SK-N-SH treated with all-trans-retinoic acid at 6 μM for 48 hours (cell line): ENCODE measurements at regions not wholly inside any gene's neighbourhood (a gene's known extent, or its start where the extent isn't known, plus 50 kb on each side); places are given as distances from the start of the nearest gene placed in this dataset.

Experiments
- ATAC-seq: fragments of 200-7000 bp; cut with Tn5 transposase; 3 replicates; pipeline ENCODE4 v1.9.1; 2020; ENCODE audit warnings: mild to moderate bottlenecking, moderate library complexity
- ARNTL ChIP-seq: fragments of 450-650 bp; formaldehyde crosslinking; IDR thresholded peaks from 2 replicates; pipeline ENCODE4 v1.5.0; 2020; ENCODE audit warnings: low read depth, mild to moderate bottlenecking, moderate library complexity, borderline replicate concordance
- CSDC2 ChIP-seq: fragments of 250-450 bp; sonication (Bioruptor Pico); IDR thresholded peaks from 2 replicates; pipeline ENCODE4 v1.5.0; 2020; ENCODE audit warnings: mild to moderate bottlenecking, moderate library complexity
- CSRNP3 ChIP-seq: fragments of 250-450 bp; sonication (Bioruptor Pico); IDR thresholded peaks from 2 replicates; pipeline ENCODE4 v1.5.1; 2021; ENCODE audit warnings: mild to moderate bottlenecking, moderate library complexity
- ESRRG ChIP-seq: fragments of 250-450 bp; sonication (Bioruptor Pico); IDR thresholded peaks from 2 replicates; pipeline ENCODE4 v1.6.1; 2021; ENCODE audit warnings: mild to moderate bottlenecking
- GLIS3 ChIP-seq: fragments of 250-450 bp; sonication (Bioruptor Pico); IDR thresholded peaks from 2 replicates; pipeline ENCODE4 v1.5.0; 2020; ENCODE audit warnings: mild to moderate bottlenecking, moderate library complexity
- ISL1 ChIP-seq: fragments of 250-450 bp; sonication (Bioruptor Pico); IDR thresholded peaks from 2 replicates; pipeline ENCODE4 v2.1.2; 2022; ENCODE audit warnings: mild to moderate bottlenecking, moderate library complexity
- OSR1 ChIP-seq: fragments of 250-450 bp; sonication (Bioruptor Pico); IDR thresholded peaks from 2 replicates; pipeline ENCODE4 v1.8.0; 2022; ENCODE audit warnings: moderate library complexity, mild to moderate bottlenecking, inconsistent platforms
- PPARA ChIP-seq: fragments of 250-450 bp; sonication (Bioruptor Pico); IDR thresholded peaks from 2 replicates; pipeline ENCODE4 v1.5.0; 2020; ENCODE audit warnings: mild to moderate bottlenecking, borderline replicate concordance
- RARB ChIP-seq: fragments of 250-450 bp; sonication (Bioruptor Pico); IDR thresholded peaks from 2 replicates; pipeline ENCODE4 v1.8.0; 2021; ENCODE audit warnings: mild to moderate bottlenecking, moderate library complexity
- SNAI2 ChIP-seq: fragments of 250-450 bp; sonication (Bioruptor Pico); IDR thresholded peaks from 2 replicates; pipeline ENCODE4 v1.5.0; 2020; ENCODE audit warnings: mild to moderate bottlenecking, moderate library complexity
- TOX ChIP-seq: fragments of 250-450 bp; sonication (Bioruptor Pico); IDR thresholded peaks from 2 replicates; pipeline ENCODE4 v1.8.0; 2021; ENCODE audit warnings: mild to moderate bottlenecking, moderate library complexity, borderline replicate concordance
- ZC3H10 ChIP-seq: fragments of 250-450 bp; sonication (Bioruptor Pico); IDR thresholded peaks from 2 replicates; pipeline ENCODE4 v1.5.1; 2021; ENCODE audit warnings: mild to moderate bottlenecking, moderate library complexity
- ZFP3 ChIP-seq: fragments of 250-450 bp; sonication (Bioruptor Pico); IDR thresholded peaks from 2 replicates; pipeline ENCODE4 v1.5.0; 2020; ENCODE audit warnings: mild to moderate bottlenecking, moderate library complexity
- ZFP30 ChIP-seq: fragments of 450-650 bp; formaldehyde crosslinking; IDR thresholded peaks from 2 replicates; pipeline ENCODE4 v1.5.0; 2022; ENCODE audit warnings: mild to moderate bottlenecking, moderate library complexity
- ZNF70 ChIP-seq: fragments of 450-650 bp; formaldehyde crosslinking; IDR thresholded peaks from 2 replicates; pipeline ENCODE4 v1.5.0; 2020; ENCODE audit warnings: mild to moderate bottlenecking, moderate library complexity
- ZNF8 ChIP-seq: fragments of 450-650 bp; formaldehyde crosslinking; IDR thresholded peaks from 2 replicates; pipeline ENCODE4 v1.5.0; 2020; ENCODE audit warnings: mild to moderate bottlenecking, moderate library complexity
- TF ChIP-seq, protein P1 (sequence below): fragments of 250-450 bp; sonication (Bioruptor Pico); IDR thresholded peaks from 2 replicates; pipeline ENCODE4 v1.5.1; 2020; ENCODE audit warnings: low read depth, mild to moderate bottlenecking, moderate library complexity
- TF ChIP-seq, protein P2 (sequence below): fragments of 250-450 bp; sonication (Bioruptor Pico); IDR thresholded peaks from 2 replicates; pipeline ENCODE4 v1.8.0; 2020; ENCODE audit warnings: mild to moderate bottlenecking, moderate library complexity, borderline replicate concordance
- TF ChIP-seq, protein P3 (sequence below): fragments of 250-450 bp; sonication (Bioruptor Pico); IDR thresholded peaks from 2 replicates; pipeline ENCODE4 v1.5.0; 2020; ENCODE audit warnings: mild to moderate bottlenecking, moderate library complexity

- TF ChIP-seq RARB (no peak), ZFP3 (CRISPR knock-in tag) (no peak)
- TF ChIP-seq, protein P1, sequence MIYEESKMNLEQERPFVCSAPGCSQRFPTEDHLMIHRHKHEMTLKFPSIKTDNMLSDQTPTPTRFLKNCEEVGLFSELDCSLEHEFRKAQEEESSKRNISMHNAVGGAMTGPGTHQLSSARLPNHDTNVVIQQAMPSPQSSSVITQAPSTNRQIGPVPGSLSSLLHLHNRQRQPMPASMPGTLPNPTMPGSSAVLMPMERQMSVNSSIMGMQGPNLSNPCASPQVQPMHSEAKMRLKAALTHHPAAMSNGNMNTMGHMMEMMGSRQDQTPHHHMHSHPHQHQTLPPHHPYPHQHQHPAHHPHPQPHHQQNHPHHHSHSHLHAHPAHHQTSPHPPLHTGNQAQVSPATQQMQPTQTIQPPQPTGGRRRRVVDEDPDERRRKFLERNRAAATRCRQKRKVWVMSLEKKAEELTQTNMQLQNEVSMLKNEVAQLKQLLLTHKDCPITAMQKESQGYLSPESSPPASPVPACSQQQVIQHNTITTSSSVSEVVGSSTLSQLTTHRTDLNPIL (CRISPR knock-in tag), result no peak
Observed at GRCh38 chr13:99653526-99653925, 152.3 kb downstream of the TM9SF2 start (continued).

DNA sequence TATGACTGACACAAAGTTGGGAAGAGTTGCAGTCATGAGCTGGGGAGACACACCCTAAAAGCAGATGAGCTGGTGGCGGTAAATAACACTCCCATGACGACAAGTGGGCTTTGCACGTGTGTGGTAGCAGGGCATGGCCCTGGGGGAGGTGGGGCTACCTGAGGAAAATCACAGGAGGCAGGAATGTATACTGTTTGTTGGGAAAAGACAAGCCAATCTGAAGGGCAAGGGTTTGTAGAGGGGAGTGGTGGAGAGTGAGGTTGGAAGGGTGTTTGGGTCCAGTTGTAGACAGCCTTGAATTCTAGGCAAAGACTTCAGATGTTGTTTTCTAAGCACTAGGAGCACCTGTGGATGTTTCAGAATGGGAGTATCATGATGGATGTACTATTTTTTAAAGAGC lies 151.6 kb downstream of the TM9SF2 start:
- no peak for ATAC-seq
- no peak for TF ChIP-seq ZNF70 (CRISPR knock-in tag)
- TF ChIP-seq PPARA (CRISPR knock-in tag), result no peak
- no peak for TF ChIP-seq ARNTL
- no peak for TF ChIP-seq ZFP3 (CRISPR knock-in tag)
- TF ChIP-seq ESRRG, result no peak
- no peak for TF ChIP-seq CSRNP3 (CRISPR knock-in tag)
- TF ChIP-seq TOX (CRISPR knock-in tag), result no peak
- TF ChIP-seq RARB, result no peak
- TF ChIP-seq OSR1, result no peak
- TF ChIP-seq ZFP30 (CRISPR knock-in tag), result no peak
- TF ChIP-seq, protein P1 (CRISPR knock-in tag), result no peak
- TF ChIP-seq, protein P2, sequence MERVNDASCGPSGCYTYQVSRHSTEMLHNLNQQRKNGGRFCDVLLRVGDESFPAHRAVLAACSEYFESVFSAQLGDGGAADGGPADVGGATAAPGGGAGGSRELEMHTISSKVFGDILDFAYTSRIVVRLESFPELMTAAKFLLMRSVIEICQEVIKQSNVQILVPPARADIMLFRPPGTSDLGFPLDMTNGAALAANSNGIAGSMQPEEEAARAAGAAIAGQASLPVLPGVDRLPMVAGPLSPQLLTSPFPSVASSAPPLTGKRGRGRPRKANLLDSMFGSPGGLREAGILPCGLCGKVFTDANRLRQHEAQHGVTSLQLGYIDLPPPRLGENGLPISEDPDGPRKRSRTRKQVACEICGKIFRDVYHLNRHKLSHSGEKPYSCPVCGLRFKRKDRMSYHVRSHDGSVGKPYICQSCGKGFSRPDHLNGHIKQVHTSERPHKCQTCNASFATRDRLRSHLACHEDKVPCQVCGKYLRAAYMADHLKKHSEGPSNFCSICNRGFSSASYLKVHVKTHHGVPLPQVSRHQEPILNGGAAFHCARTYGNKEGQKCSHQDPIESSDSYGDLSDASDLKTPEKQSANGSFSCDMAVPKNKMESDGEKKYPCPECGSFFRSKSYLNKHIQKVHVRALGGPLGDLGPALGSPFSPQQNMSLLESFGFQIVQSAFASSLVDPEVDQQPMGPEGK (CRISPR knock-in tag), result no peak
- no peak for TF ChIP-seq GLIS3
- TF ChIP-seq CSDC2 (CRISPR knock-in tag), result no peak
- TF ChIP-seq ZNF8 (CRISPR knock-in tag), result no peak
- TF ChIP-seq ISL1 (CRISPR knock-in tag), result no peak

DNA sequence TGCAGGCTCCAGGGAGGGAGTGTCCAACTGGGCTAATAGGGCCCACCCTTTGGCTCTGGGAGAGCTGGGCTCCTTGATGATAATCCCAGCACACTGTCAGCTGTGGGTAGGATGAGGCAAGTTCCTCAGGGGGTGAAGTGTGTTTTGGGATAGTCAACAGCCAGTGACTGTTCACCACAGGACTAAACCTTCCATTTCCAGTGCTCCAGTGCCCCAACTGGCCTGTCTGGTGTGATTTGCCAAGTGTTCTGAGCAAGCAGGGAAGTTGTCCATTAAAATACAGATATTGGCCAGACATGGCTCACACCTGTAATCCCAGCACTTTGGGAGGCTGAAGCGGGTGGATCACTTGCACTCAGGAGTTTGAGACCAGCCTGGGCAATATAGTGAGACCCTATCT lies 150.9 kb downstream of the TM9SF2 start:
- TF ChIP-seq SNAI2 (CRISPR knock-in tag), result no peak
- no peak for TF ChIP-seq GLIS3
- no peak for TF ChIP-seq RARB
- no peak for TF ChIP-seq ZNF70 (CRISPR knock-in tag)
- TF ChIP-seq PPARA (CRISPR knock-in tag), result no peak
- TF ChIP-seq ZFP3 (CRISPR knock-in tag), result no peak
- TF ChIP-seq CSRNP3 (CRISPR knock-in tag), result no peak
- TF ChIP-seq ISL1 (CRISPR knock-in tag), result no peak
- no peak for TF ChIP-seq ARNTL
- TF ChIP-seq, protein P2 (CRISPR knock-in tag), result no peak
- no peak for TF ChIP-seq ZC3H10 (CRISPR knock-in tag)
- TF ChIP-seq, protein P3, sequence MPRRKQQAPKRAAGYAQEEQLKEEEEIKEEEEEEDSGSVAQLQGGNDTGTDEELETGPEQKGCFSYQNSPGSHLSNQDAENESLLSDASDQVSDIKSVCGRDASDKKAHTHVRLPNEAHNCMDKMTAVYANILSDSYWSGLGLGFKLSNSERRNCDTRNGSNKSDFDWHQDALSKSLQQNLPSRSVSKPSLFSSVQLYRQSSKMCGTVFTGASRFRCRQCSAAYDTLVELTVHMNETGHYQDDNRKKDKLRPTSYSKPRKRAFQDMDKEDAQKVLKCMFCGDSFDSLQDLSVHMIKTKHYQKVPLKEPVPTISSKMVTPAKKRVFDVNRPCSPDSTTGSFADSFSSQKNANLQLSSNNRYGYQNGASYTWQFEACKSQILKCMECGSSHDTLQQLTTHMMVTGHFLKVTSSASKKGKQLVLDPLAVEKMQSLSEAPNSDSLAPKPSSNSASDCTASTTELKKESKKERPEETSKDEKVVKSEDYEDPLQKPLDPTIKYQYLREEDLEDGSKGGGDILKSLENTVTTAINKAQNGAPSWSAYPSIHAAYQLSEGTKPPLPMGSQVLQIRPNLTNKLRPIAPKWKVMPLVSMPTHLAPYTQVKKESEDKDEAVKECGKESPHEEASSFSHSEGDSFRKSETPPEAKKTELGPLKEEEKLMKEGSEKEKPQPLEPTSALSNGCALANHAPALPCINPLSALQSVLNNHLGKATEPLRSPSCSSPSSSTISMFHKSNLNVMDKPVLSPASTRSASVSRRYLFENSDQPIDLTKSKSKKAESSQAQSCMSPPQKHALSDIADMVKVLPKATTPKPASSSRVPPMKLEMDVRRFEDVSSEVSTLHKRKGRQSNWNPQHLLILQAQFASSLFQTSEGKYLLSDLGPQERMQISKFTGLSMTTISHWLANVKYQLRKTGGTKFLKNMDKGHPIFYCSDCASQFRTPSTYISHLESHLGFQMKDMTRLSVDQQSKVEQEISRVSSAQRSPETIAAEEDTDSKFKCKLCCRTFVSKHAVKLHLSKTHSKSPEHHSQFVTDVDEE, result no peak
- TF ChIP-seq OSR1, result no peak
- no peak for TF ChIP-seq TOX (CRISPR knock-in tag)
- ATAC-seq, result no peak
